Suprapubic skin (tissue), 4 donors: ENCODE measurements at regions not wholly inside any gene's neighbourhood (a gene's known extent, or its start where the extent isn't known, plus 50 kb on each side); places are given as distances from the start of the nearest gene placed in this dataset.

Experiments
- CTCF ChIP-seq, 2 donors: fragments of 200-600 bp in 1 of 2; fragments of 450-650 bp in 1 of 2; sonication (generic) in 1 of 2; IDR thresholded peaks; one replicate each; pipeline ENCODE4 v1.5.1; 2016 to 2019; ENCODE audit warnings: antibody characterized with exemption in 2 of 2, mild to moderate bottlenecking in 1 of 2, moderate library complexity in 1 of 2
- POLR2A ChIP-seq, 2 donors: fragments of 450-650 bp; IDR thresholded peaks; one replicate each; pipeline ENCODE4 v1.6.1; 2017; ENCODE audit warnings: antibody characterized with exemption in 2 of 2, mild to moderate bottlenecking in 2 of 2, moderate library complexity in 2 of 2
- POLR2AphosphoS5 ChIP-seq, 3 donors: sonication (generic); formaldehyde crosslinking; IDR thresholded peaks; one replicate each; pipeline ENCODE4 v1.6.1; 2017; ENCODE audit warnings: antibody characterized with exemption in 3 of 3

- no peak for TF ChIP-seq POLR2A (IDR thresholded peaks at IDR 0.05)
- no peak for TF ChIP-seq CTCF (IDR thresholded peaks at IDR 0.05)
- TF ChIP-seq POLR2AphosphoS5 (IDR thresholded peaks at IDR 0.05): no peak
Measured at GRCh38 chr1:177784936-177785335, 184.9 kb downstream of the SEC16B start.
